Mucosa of gallbladder (tissue), 1 donor: ENCODE measurements at regions not wholly inside any gene's neighbourhood (a gene's known extent, or its start where the extent isn't known, plus 50 kb on each side); places are given as distances from the start of the nearest gene placed in this dataset.

Source experiments
- DNase-seq: peaks from one replicate; pipeline ENCODE4 v3.0.0-alpha.2; 2020; ENCODE audit warnings: low spot score
- donor health status: DM: no; HTN: no; CAD: no.

- no peak for DNase-seq
Measured at GRCh38 chr5:164346785-164347630, 841.6 kb downstream of the MAT2B start.

GRCh38 chr5:164350236-164350635, 844.8 kb downstream of the MAT2B start:
- no peak for DNase-seq

DNA sequence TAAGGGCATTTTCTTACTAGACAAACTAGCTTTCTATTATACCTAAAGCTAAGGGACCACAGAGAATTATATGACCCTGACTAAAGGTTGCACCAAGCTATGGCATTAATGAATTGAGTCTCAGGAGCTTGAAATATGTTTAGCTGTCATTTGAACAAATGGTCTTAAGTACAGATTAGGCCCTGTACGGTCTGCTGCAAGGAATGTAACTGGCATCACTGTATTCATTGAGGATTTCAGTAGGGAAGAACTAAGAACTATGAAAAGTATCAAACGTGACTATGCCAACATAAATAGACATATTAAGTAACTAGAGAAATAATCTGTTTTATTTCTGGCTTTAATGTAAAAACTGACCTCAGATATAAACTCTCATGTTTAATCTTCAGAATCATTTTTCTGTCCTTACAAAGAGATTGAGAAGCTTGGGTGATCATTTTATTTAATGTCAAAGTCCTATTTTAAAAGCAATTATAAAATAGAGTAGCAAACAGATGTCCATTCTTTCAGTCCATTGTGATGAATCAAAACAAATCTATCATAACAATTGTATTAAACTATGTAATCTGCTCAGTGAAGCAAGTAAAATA, 845.9 kb downstream of the MAT2B start:
- DNase-seq: no peak

- no peak for DNase-seq
Measured at GRCh38 chr5:164352695-164353094, 847.3 kb downstream of the MAT2B start.

- no peak for DNase-seq
Measured at GRCh38 chr5:164353155-164353554, 847.7 kb downstream of the MAT2B start.

GRCh38 chr5:164354139-164354751, 848.8 kb downstream of the MAT2B start:
- DNase-seq: no peak

- no peak for DNase-seq
Measured at GRCh38 chr5:164355267-164355830, 849.9 kb downstream of the MAT2B start.

GRCh38 chr5:164356790-164357189, 851.4 kb downstream of the MAT2B start:
- DNase-seq: no peak

- no peak for DNase-seq
Measured at GRCh38 chr5:164357395-164358033, 852.1 kb downstream of the MAT2B start.

DNA sequence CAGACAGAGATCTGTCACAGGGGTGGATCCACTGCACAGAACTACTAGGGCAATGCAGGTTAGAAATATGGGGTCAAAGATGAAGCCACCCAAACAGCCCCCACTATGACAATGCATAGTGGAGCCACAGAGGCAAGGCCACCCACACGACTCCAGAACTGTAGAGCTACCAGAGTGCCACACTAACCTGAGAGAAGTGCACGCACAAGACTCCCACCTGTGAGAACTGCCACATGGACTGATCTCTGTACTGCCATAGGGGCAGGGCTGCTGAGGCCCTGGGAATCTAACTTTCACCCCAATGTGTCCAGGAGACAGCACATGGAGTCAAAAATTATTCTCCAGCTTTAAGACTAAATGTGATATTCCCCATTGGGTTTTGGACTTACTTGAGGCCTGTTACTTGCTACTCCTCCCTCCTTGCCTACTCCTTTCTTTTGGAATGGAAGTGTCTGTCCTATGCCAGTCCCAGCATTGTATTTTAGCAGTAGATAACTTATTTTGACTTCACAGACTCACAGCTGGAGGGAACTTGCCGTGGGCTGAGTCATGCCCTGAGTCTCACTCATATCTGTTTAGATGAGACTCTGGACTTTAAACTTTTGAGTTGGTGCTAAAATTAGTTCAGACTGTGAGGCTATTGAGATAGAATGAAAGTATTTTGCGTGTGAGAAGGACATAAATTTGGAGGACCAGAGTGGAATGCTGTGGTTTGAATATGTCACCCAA, 853.3 kb downstream of the MAT2B start:
- no peak for DNase-seq

GRCh38 chr5:164359260-164360255, 854.1 kb downstream of the MAT2B start:
- DNase-seq: no peak

- no peak for DNase-seq
Measured at GRCh38 chr5:164360589-164360988, 855.2 kb downstream of the MAT2B start.

DNA sequence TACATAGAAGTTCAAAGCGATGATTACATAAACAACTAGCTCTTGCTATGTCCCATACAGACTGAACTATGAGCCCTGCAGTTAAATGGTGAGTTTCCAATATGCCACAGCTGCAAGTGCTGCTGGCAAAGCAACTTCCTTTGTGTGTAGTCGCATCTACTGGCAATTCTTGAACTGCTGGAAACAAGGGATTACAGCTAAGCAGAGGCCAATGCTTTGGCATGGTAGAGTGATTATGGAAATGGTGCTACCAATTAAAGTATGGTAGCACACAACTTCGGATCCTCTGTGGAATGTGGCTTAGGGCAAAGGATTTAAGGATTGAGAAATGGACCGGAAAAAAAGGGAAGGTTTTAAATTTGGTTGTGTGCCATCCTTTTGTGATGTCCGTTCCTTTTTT, 856.6 kb downstream of the MAT2B start:
- DNase-seq: no peak

GRCh38 chr5:164362835-164363234, 857.4 kb downstream of the MAT2B start:
- DNase-seq: no peak

- DNase-seq: no peak
Measured at GRCh38 chr5:164364237-164365208, 859.1 kb downstream of the MAT2B start.

DNA sequence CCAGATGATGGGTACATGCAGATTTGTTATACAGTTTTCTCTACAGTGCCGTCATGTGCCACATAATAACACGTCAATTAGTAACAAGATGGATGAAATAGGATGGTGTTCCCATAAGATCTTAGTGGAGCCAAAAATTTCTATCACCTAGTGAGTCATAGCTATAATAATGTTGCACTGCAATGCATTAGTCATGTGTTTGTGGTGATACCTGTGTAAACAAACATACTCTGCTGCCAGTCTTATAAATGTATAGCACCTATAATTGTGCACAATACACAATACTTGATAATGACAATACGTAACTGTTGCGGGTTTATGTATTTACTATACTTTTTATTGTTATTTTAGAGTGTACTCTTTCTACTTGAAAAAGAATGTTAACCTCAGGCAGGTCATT, 865.4 kb downstream of the MAT2B start:
- DNase-seq: no peak

DNA sequence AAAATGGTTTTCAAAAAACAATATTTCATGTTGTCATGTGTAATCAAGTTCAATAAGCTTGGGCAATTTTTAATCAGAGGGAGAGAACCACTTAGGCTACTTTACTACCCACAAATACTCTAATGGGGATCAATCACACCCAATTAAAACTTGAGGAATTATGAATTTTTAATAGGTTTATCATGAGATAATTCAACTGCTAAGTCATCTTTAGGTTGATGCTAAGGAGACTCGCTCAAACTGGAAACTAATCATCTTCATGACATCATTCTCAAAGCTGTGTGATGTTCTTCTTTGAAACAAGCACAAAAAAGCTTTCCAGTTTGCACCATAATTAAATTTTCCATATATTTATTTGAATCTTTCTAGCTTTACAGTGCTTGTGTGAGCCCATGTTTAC, 867.5 kb downstream of the MAT2B start:
- DNase-seq: no peak

GRCh38 chr5:164373876-164374275, 868.5 kb downstream of the MAT2B start:
- no peak for DNase-seq

DNA sequence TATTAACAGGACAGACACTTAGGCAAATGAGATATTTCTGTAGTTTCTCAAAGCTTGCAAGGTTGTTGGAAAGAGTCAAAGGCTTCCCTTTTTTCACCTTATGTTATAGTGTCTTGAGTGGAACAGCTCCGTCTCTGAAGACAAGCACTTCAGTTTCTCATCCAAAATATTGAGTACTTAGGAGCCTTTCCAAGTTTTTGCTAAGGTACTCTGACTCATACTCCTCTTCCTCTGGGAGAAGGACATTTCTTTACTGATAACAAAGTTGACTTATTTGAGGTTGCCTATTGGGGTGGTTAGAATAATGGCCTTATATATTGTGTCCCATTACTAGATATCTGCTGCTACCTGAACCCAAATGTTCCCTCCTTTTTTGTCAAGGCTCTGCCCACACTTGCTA, 869.6 kb downstream of the MAT2B start:
- no peak for DNase-seq
